Glomerular endothelial cell (primary cell): ENCODE measurements at regions not wholly inside any gene's neighbourhood (a gene's known extent, or its start where the extent isn't known, plus 50 kb on each side); places are given as distances from the start of the nearest gene placed in this dataset.

ENCODE experiments used
- DNase-seq: peaks from one replicate; pipeline ENCODE4 v3.0.0-alpha.2; 2011; ENCODE audit warnings: low read depth, low spot score; ENCODE audit errors: extremely low read depth

GRCh38 chr13:106354961-106355360, 180.5 kb downstream of the EFNB2 start:
- no peak for DNase-seq

GRCh38 chr13:106352850-106353249, 182.6 kb downstream of the EFNB2 start:
- no peak for DNase-seq

GRCh38 chr13:106351251-106351650, 184.2 kb downstream of the EFNB2 start:
- no peak for DNase-seq

- no peak for DNase-seq
Measured at GRCh38 chr13:106350208-106350607, 185.3 kb downstream of the EFNB2 start.

- DNase-seq = no peak
Measured at GRCh38 chr13:106349080-106349931, 186.2 kb downstream of the EFNB2 start.

GRCh38 chr13:106348075-106348840, 187.2 kb downstream of the EFNB2 start:
- peak; percentile 81 for DNase-seq

GRCh38 chr13:106344342-106344741, 191.1 kb downstream of the EFNB2 start:
- no peak for DNase-seq

- DNase-seq = no peak
Measured at GRCh38 chr13:106343836-106344235, 191.6 kb downstream of the EFNB2 start.

GRCh38 chr13:106340249-106340648, 195.2 kb downstream of the EFNB2 start:
- DNase-seq = no peak

- DNase-seq = no peak
Measured at GRCh38 chr13:106337096-106337850, 198.2 kb downstream of the EFNB2 start.

- no peak for DNase-seq
Measured at GRCh38 chr13:106336668-106337067, 198.8 kb downstream of the EFNB2 start.

- DNase-seq = no peak
Measured at GRCh38 chr13:106332621-106333020, 202.8 kb downstream of the EFNB2 start.

- no peak for DNase-seq
Measured at GRCh38 chr13:106331116-106331515, 204.3 kb downstream of the EFNB2 start.

- no peak for DNase-seq
Measured at GRCh38 chr13:106329941-106330340, 205.5 kb downstream of the EFNB2 start.

- no peak for DNase-seq
Measured at GRCh38 chr13:106326751-106327150, 208.7 kb downstream of the EFNB2 start.

GRCh38 chr13:106324444-106324843, 211.0 kb downstream of the EFNB2 start:
- DNase-seq = no peak

GRCh38 chr13:106322628-106323027, 212.8 kb downstream of the EFNB2 start:
- no peak for DNase-seq

- peak; percentile 89 for DNase-seq
Measured at GRCh38 chr13:106318941-106319411, 216.5 kb downstream of the EFNB2 start.

GRCh38 chr13:106314417-106314816, 221.0 kb downstream of the EFNB2 start:
- no peak for DNase-seq

- no peak for DNase-seq
Measured at GRCh38 chr13:106311004-106311403, 224.5 kb downstream of the EFNB2 start.

GRCh38 chr13:106310291-106310865, 225.1 kb downstream of the EFNB2 start:
- DNase-seq = no peak
